ENCODE measurements at regions not wholly inside any gene's neighbourhood (a gene's known extent, or its start where the extent isn't known, plus 50 kb on each side); places are given as distances from the start of the nearest gene placed in this dataset.

- no peak for DNase-seq
Observed at GRCh38 chr14:22088614-22089342, 415.2 kb upstream of the OR4E1 start.

GRCh38 chr14:22086131-22086530, 412.5 kb upstream of the OR4E1 start:
- no peak for DNase-seq

GRCh38 chr14:22084393-22085281, 411.0 kb upstream of the OR4E1 start:
- DNase-seq, result peak; percentile 82

- DNase-seq, result no peak
Observed at GRCh38 chr14:22081337-22081736, 407.7 kb upstream of the OR4E1 start.

GRCh38 chr14:22079766-22080165, 406.1 kb upstream of the OR4E1 start:
- no peak for DNase-seq

GRCh38 chr14:22073801-22074200, 400.2 kb upstream of the OR4E1 start:
- DNase-seq, result no peak

GRCh38 chr14:22071006-22071405, 397.4 kb upstream of the OR4E1 start:
- no peak for DNase-seq

- DNase-seq, result no peak
Observed at GRCh38 chr14:22070119-22070982, 396.7 kb upstream of the OR4E1 start.

GRCh38 chr14:22065347-22065746, 391.7 kb upstream of the OR4E1 start:
- no peak for DNase-seq

- DNase-seq, result no peak
Observed at GRCh38 chr14:22059201-22059600, 385.6 kb upstream of the OR4E1 start.

GRCh38 chr14:22052795-22053194, 379.2 kb upstream of the OR4E1 start:
- DNase-seq, result no peak

GRCh38 chr14:22047115-22047514, 373.5 kb upstream of the OR4E1 start:
- peak; percentile 33 for DNase-seq

GRCh38 chr14:22046063-22046462, 372.4 kb upstream of the OR4E1 start:
- DNase-seq, result no peak

GRCh38 chr14:22044193-22044592, 370.6 kb upstream of the OR4E1 start:
- no peak for DNase-seq

- no peak for DNase-seq
Observed at GRCh38 chr14:22040781-22041125, 367.1 kb upstream of the OR4E1 start.

GRCh38 chr14:22039938-22040780, 366.5 kb upstream of the OR4E1 start:
- DNase-seq, result no peak

- DNase-seq, result no peak
Observed at GRCh38 chr14:22036541-22037239, 363.1 kb upstream of the OR4E1 start.

- no peak for DNase-seq
Observed at GRCh38 chr14:22026527-22026926, 352.9 kb upstream of the OR4E1 start.

- DNase-seq, result no peak
Observed at GRCh38 chr14:22025879-22026278, 352.3 kb upstream of the OR4E1 start.

GRCh38 chr14:22024137-22024536, 350.5 kb upstream of the OR4E1 start:
- DNase-seq, result no peak

GRCh38 chr14:22018890-22019289, 345.3 kb upstream of the OR4E1 start:
- no peak for DNase-seq

GRCh38 chr14:22012452-22012851, 338.8 kb upstream of the OR4E1 start:
- no peak for DNase-seq
